Uterus (tissue), 3 donors: ENCODE measurements at regions not wholly inside any gene's neighbourhood (a gene's known extent, or its start where the extent isn't known, plus 50 kb on each side); places are given as distances from the start of the nearest gene placed in this dataset.

ENCODE experiments used
- DNase-seq, 2 donors: peaks; one replicate each; pipeline ENCODE4 v3.0.0-alpha.2; 2019 to 2020
- H3K27ac ChIP-seq, 2 donors: fragments of 200-600 bp; sonication (generic); 1 replicate in 1 of 2; 2 replicates in 1 of 2; pipeline ENCODE4 v1.5.1; 2016 to 2018
- H3K27me3 ChIP-seq, 2 donors: fragments of 200-600 bp; sonication (generic); one replicate each; pipeline ENCODE4 v1.5.1; 2018 to 2019; ENCODE audit warnings: control low read depth in 1 of 2
- H3K36me3 ChIP-seq, 2 donors: fragments of 200-600 bp; sonication (generic); one replicate each; pipeline ENCODE4 v1.5.1; 2019; ENCODE audit warnings: control low read depth in 1 of 2
- H3K4me1 ChIP-seq, 2 donors: fragments of 200-600 bp; sonication (generic); one replicate each; pipeline ENCODE4 v1.5.1; 2018 to 2019; ENCODE audit warnings: control low read depth in 1 of 2
- H3K4me3 ChIP-seq, 2 donors: fragments of 200-600 bp; sonication (generic); 1 replicate in 1 of 2; 2 replicates in 1 of 2; pipeline ENCODE4 v1.5.1; 2018 to 2019; ENCODE audit warnings: mild to moderate bottlenecking in 1 of 2
- H3K9me3 ChIP-seq, 2 donors: fragments of 200-600 bp; sonication (generic); one replicate each; pipeline ENCODE4 v1.5.1; 2019; ENCODE audit warnings: control low read depth in 1 of 2
- POLR2A ChIP-seq, 2 donors: fragments of 450-650 bp; IDR thresholded peaks; one replicate each; pipeline ENCODE4 v1.6.1; 2016; ENCODE audit warnings: antibody characterized with exemption in 2 of 2, mild to moderate bottlenecking in 1 of 2, moderate library complexity in 1 of 2
- intact Hi-C: fragments of 100-400 bp; cut with DNase I; formaldehyde crosslinking; loops from one replicate; pipeline ENCODE4 v1.15.1; 2023; ENCODE audit warnings: low total_unique reads
- TF ChIP-seq, protein P1 (sequence below), 4 experiments: fragments of 200-600 bp in 2 of 4; fragments of 450-650 bp in 2 of 4; sonication (generic) in 2 of 4; IDR thresholded peaks; one replicate each; pipeline ENCODE4 v1.5.1; 2016 to 2019; ENCODE audit warnings: antibody characterized with exemption in 4 of 4, mild to moderate bottlenecking in 2 of 4, moderate library complexity in 1 of 4
- donor health status: DM: yes; HTN: yes; CAD: no.

DNA sequence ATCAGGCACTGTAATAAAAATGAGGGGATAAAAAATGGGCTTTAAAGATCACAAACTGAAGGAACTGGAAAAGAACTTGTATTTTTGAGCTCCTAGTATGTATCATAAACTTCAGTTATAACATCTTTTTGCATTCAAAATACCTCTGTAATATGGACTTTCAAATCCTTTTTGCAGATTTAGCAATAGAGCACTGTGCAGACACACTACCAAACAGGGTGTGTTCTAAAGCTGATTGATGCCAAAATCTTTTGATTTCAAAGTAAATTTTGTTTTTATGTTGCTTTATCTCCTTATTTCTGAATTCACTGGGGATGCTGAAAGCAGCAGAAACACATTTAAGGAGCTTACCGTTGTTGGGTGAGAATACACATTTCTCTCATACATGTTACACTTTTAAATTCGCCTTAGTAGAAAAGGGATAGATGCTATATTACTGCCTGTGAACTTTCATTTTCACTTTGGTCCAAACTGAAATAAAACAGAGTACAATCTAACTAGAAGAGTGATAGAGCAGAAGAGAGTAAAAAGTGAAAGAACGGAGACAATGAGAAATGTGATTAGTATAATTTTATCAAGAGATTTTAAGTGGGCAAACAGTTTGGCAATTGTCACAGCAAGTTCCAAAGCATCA is 1126.6 kb downstream of the BRINP3 start:
- H3K27ac ChIP-seq = no peak overlapping the region

DNA sequence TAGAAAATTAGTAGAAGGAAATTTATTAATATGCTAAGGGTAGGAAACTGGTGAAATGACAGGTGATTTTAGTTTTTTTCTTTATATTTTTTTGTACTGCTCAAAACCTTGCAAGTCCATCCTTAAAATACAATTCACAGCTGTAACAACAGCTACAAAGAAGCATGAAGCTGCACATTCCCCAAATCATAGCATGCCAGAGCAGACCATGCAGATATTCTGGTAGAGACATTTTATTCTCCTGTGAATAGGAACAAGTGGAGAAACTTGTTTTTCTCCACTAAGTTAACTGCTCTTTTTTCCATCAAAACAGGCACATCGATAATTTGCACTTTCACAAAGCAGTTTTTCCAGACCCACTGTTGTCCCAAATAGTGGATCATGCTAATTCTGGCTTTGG is 1125.7 kb downstream of the BRINP3 start:
- no peak overlapping the region for H3K4me3 ChIP-seq
- H3K27me3 ChIP-seq = no peaks in the 10 kb centered on the region
- no peak overlapping the region for H3K27ac ChIP-seq
- H3K36me3 ChIP-seq = no peaks in the 10 kb centered on the region
- DNase-seq = no peak
- intact Hi-C loops = no loop called here
- no peaks in the 10 kb centered on the region for H3K9me3 ChIP-seq
- no peaks in the 10 kb centered on the region for H3K4me1 ChIP-seq
- TF ChIP-seq, protein P1, sequence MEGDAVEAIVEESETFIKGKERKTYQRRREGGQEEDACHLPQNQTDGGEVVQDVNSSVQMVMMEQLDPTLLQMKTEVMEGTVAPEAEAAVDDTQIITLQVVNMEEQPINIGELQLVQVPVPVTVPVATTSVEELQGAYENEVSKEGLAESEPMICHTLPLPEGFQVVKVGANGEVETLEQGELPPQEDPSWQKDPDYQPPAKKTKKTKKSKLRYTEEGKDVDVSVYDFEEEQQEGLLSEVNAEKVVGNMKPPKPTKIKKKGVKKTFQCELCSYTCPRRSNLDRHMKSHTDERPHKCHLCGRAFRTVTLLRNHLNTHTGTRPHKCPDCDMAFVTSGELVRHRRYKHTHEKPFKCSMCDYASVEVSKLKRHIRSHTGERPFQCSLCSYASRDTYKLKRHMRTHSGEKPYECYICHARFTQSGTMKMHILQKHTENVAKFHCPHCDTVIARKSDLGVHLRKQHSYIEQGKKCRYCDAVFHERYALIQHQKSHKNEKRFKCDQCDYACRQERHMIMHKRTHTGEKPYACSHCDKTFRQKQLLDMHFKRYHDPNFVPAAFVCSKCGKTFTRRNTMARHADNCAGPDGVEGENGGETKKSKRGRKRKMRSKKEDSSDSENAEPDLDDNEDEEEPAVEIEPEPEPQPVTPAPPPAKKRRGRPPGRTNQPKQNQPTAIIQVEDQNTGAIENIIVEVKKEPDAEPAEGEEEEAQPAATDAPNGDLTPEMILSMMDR (IDR thresholded peaks at IDR 0.05) = no peak
- TF ChIP-seq POLR2A (IDR thresholded peaks at IDR 0.05) = no peak

More for the DNA sequence above, 1126.6 kb downstream of the BRINP3 start:
- no peak for TF ChIP-seq POLR2A (IDR thresholded peaks at IDR 0.05)
- TF ChIP-seq, protein P1 (IDR thresholded peaks at IDR 0.05) = no peak
- intact Hi-C loops = no loop called here
- H3K36me3 ChIP-seq = no peaks in the 10 kb centered on the region
- H3K4me3 ChIP-seq = no peak overlapping the region
- no peaks in the 10 kb centered on the region for H3K27me3 ChIP-seq
- no peaks in the 10 kb centered on the region for H3K4me1 ChIP-seq
- H3K9me3 ChIP-seq = no peaks in the 10 kb centered on the region
- DNase-seq = no peak

DNA sequence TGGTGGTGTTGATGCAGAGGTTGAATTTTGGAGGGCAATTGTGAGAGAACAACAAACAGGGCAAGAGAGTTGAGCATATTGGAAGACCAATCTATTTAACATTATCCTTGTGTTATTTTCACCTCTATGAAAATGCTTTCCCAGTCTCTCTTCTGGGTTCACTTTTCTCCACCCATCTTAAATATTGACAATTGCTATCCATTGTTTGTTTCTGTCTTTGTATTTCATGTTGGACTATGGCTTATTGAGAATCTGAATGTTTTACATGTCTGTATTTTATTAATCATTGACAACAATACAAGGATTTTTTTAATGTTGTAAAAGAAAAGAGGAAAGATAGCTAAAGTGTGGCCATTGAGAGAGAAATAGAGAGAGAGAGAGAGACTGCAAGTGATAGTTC is 1121.5 kb downstream of the BRINP3 start:
- Histone ChIP-seq H3K27ac (no peak overlapping the region), H3K36me3 (peaks cover 0 to 5% of the 10 kb centered on the region in 2 donors), H3K4me3 (no peak overlapping the region), H3K4me1 (no peaks in the 10 kb centered on the region), H3K9me3 (no peaks in the 10 kb centered on the region), H3K27me3 (no peaks in the 10 kb centered on the region)
- no peak for TF ChIP-seq POLR2A (IDR thresholded peaks at IDR 0.05)
- TF ChIP-seq, protein P1 (IDR thresholded peaks at IDR 0.05) = no peak
- intact Hi-C loops = no loop called here
- DNase-seq = no peak

DNA sequence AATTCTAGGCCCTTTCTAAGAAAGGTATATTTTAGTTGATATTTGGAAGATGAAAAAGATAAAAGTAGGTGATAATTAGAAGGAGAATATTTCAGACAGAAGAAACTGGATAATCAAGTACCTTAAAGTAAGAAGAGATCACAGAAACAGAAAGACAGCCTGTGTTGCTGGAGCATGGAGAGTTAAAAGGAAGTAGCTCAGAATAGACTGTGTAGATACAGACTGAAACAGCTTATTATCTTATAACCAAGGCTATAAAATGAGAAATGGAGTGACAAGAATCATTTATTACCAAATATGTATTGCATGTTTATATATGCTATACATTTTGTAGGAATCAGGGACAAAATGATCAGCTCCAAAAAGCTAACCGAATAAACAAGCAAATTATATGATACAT is 1120.3 kb downstream of the BRINP3 start:
- H3K27me3 ChIP-seq = no peaks in the 10 kb centered on the region
- no peak overlapping the region for H3K4me3 ChIP-seq
- no peak overlapping the region for H3K27ac ChIP-seq
- no peaks in the 10 kb centered on the region for H3K4me1 ChIP-seq
- peaks cover 0 to 5% of the 10 kb centered on the region in 2 donors for H3K36me3 ChIP-seq
- no peaks in the 10 kb centered on the region for H3K9me3 ChIP-seq
- intact Hi-C loops = no loop called here
- no peak for TF ChIP-seq POLR2A (IDR thresholded peaks at IDR 0.05)
- TF ChIP-seq, protein P1 (IDR thresholded peaks at IDR 0.05) = no peak
- DNase-seq = no peak

DNA sequence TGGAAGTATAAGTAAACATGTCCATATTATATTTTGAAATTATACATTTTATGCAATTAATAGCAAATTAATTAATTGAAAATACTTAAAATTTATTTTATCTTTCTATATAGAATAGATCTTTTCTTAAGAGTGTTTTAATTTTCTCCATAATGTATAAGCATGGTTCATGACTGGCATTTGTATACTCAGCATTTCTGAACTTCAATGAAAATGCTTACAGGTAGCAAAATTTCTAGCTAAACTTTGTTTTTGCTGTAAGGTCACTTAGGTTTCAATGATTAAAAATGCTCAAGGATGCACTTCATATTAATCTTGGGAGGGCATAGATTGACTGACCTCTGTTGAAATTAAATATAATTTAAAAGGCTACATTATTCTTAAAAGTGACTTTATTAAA is 1108.1 kb downstream of the BRINP3 start:
- H3K27me3 ChIP-seq = no peaks in the 10 kb centered on the region
- intact Hi-C loops = no loop called here
- no peak for DNase-seq
- H3K36me3 ChIP-seq = no peaks in the 10 kb centered on the region
- H3K4me3 ChIP-seq = no peak overlapping the region
- no peaks in the 10 kb centered on the region for H3K4me1 ChIP-seq
- H3K27ac ChIP-seq = no peak overlapping the region
- no peaks in the 10 kb centered on the region for H3K9me3 ChIP-seq
- TF ChIP-seq, protein P1 (IDR thresholded peaks at IDR 0.05) = no peak
- no peak for TF ChIP-seq POLR2A (IDR thresholded peaks at IDR 0.05)
